ENCODE measurements at regions not wholly inside any gene's neighbourhood (a gene's known extent, or its start where the extent isn't known, plus 50 kb on each side); places are given as distances from the start of the nearest gene placed in this dataset.
A peak's percentile ranks its signal among the peaks of the same experiment; 100 is the strongest.
"Not testable (repeated sequence)": the region's sequence is repeated elsewhere in the genome, so short reads cannot be mapped to it uniquely, and the experiment has no call there.

GRCh38 chr1:206256935-206257334 lies 53.6 kb downstream of the SRGAP2 start:
- H3K4me3 ChIP-seq; DNase-seq; intact Hi-C loops (cut with DNase I; ENCODE audit: low total_unique reads); H3K4me1 ChIP-seq; H3K9me3 ChIP-seq; H3K27me3 ChIP-seq (replicated peaks in 1 of 7); H3K27ac ChIP-seq; H3K36me3 ChIP-seq: not testable (repeated sequence)
- WGBS, 5 donors, result no CpG with 5 or more reads among the region's 2 CpGs

DNA sequence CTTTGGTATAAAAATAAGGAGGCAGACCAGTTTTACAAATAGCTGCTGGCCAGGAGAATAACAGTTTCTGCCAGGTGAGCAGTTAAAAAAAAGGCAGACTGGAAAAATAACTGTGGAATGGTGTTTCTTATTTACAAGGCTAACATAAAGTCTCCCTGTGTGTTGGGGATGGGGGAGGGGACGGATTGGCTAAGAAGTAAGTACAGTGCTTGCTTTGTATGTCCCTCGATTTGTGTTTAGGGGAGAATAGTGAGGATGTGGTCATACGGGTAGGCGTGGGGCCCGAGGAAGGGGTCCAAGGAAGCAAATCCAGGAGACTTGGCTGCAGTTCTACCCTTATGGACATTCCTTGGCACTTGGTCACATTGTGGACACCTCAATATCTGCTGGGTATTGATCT lies 58.1 kb downstream of the SRGAP2 start:
- WGBS, 5 donors, result 57 to 93% (median 74%) methylated on average over 3 to 5 of the region's 5 CpGs
- intact Hi-C loops (cut with DNase I; ENCODE audit: low total_unique reads), result not testable (repeated sequence)

GRCh38 chr1:206262424-206262823 lies 59.1 kb downstream of the SRGAP2 start:
- intact Hi-C loops (cut with DNase I; ENCODE audit: low total_unique reads); H3K27ac ChIP-seq; H3K4me1 ChIP-seq; H3K9me3 ChIP-seq; H3K27me3 ChIP-seq (replicated peaks in 1 of 7); DNase-seq; H3K36me3 ChIP-seq; H3K4me3 ChIP-seq: not testable (repeated sequence)
- 55 to 100% methylated on average over 1 to 2 of the region's 2 CpGs; no CpG with 5 or more reads in 3 of the 5 donors for WGBS, 5 donors

More for the DNA sequence above, 58.1 kb downstream of the SRGAP2 start:
- H3K9me3 ChIP-seq; H3K4me1 ChIP-seq; H3K4me3 ChIP-seq; H3K36me3 ChIP-seq; H3K27me3 ChIP-seq (replicated peaks in 1 of 7); H3K27ac ChIP-seq; DNase-seq: not testable (repeated sequence)

DNA sequence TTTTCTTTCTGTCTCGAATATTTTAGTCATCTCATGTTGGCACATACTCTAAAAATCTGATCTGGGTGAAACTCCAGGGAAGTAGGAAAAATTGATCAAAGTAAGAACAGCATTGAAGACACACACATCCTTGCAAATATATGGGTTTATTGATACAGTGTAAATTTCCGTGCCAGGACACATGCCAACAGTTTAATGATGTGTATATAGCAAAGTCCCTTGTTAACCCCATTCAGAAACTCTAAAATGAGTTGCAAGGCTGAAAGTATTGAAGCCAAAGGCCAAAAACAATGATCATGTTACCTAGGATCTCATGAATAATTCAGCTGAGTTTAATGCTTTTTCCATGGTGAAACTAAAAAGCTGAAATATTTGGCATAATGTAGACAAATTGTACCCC lies 61.6 kb downstream of the SRGAP2 start:
- H3K4me3 ChIP-seq; H3K36me3 ChIP-seq; H3K27ac ChIP-seq; H3K27me3 ChIP-seq (replicated peaks in 1 of 7); H3K9me3 ChIP-seq; DNase-seq; H3K4me1 ChIP-seq; intact Hi-C loops (cut with DNase I; ENCODE audit: low total_unique reads): not testable (repeated sequence)
- no CpG with 5 or more reads among the region's 2 CpGs for WGBS, 5 donors

DNA sequence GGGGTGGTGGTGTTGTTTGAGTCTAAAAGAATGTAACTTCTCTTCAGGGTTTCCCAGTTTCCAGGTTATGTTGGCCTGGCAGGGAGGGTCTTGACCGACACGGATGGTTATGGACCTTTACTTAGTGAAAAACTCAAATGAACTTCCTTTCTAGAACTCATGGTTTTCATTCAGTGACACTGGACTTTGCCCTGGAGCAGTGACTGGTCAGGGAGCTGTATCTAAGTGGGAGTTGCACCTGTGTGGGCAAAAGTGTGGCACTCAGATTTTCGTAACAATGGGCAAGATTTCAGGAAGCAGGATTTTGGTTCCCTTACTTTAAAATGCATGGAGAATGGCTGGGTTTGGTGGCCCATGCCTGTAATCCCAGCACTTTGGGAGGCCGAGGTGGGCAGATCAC lies 67.8 kb downstream of the SRGAP2 start:
- H3K9me3 ChIP-seq; H3K4me3 ChIP-seq; H3K36me3 ChIP-seq; H3K27me3 ChIP-seq (replicated peaks in 1 of 7); H3K4me1 ChIP-seq; intact Hi-C loops (cut with DNase I; ENCODE audit: low total_unique reads); H3K27ac ChIP-seq; DNase-seq: not testable (repeated sequence)
- WGBS, 5 donors, result no CpG with 5 or more reads among the region's 4 CpGs

DNA sequence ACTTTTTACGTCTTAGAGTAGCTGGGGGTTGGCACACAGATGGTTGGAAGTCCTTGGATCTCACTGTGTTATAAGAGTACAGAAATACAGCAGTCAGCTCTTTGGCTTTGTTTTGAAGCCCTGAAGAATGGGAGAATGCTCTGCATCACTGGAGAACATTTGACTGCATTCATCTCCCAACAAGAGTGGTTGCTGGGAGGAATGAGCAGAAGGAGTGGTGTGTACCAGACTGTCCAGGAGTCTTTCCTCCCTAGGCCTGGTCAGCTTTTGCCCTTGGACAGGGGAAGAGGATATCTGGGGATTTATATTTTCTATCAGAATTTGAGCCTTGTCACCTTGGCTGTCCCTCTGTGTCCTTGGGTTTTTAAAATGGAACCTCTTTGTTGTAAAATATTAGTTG lies 69.8 kb downstream of the SRGAP2 start:
- WGBS, 5 donors, result 36 to 86% (median 67%) methylated on average over 1 of the region's 1 CpG; no CpG with 5 or more reads in 2 of the 5 donors

GRCh38 chr1:206276143-206276542 lies 72.8 kb downstream of the SRGAP2 start:
- H3K9me3 ChIP-seq; intact Hi-C loops (cut with DNase I; ENCODE audit: low total_unique reads); H3K27me3 ChIP-seq (replicated peaks in 1 of 7); DNase-seq; H3K4me3 ChIP-seq; H3K36me3 ChIP-seq; H3K4me1 ChIP-seq; H3K27ac ChIP-seq: not testable (repeated sequence)
- WGBS, 5 donors, result 23 to 83% (median 45%) methylated on average over 1 of the region's 2 CpGs; no CpG with 5 or more reads in 1 of the 5 donors

More for the DNA sequence above, 69.8 kb downstream of the SRGAP2 start:
- intact Hi-C loops (cut with DNase I; ENCODE audit: low total_unique reads); H3K27ac ChIP-seq; H3K9me3 ChIP-seq; DNase-seq; H3K4me1 ChIP-seq; H3K4me3 ChIP-seq; H3K27me3 ChIP-seq (replicated peaks in 1 of 7); H3K36me3 ChIP-seq: not testable (repeated sequence)

DNA sequence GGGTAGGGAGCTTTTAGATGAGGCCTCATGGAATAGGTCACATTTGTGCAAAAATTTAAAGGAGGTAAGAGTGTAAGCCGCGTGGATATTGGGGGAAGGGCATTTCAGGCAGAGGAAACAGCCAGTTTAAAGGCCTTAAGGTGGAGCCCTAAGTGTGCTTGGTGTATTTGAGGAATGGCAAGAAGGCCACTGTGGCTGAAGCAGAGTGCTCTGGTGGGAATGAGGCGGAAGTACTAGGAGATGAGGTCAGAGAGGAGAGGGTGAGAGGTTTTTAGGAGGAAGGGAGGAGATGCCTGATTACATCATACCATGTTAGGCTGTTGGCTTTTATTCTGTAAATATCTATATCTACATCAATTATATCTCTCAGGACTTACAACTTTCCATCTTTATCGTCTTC lies 75.3 kb downstream of the SRGAP2 start:
- WGBS, 5 donors, result 47 to 82% (median 73%) methylated on average over 3 of the region's 4 CpGs
- intact Hi-C loops (cut with DNase I; ENCODE audit: low total_unique reads); H3K36me3 ChIP-seq; H3K27me3 ChIP-seq (replicated peaks in 1 of 7); H3K27ac ChIP-seq; H3K4me3 ChIP-seq; H3K9me3 ChIP-seq; DNase-seq; H3K4me1 ChIP-seq: not testable (repeated sequence)
- peak in 1 of 3 donors; percentile 10 for TF ChIP-seq POLR2AphosphoS5 (IDR thresholded peaks at IDR 0.05)

GRCh38 chr1:206280683-206281082 lies 77.3 kb downstream of the SRGAP2 start:
- DNase-seq; H3K36me3 ChIP-seq; H3K4me1 ChIP-seq; H3K27me3 ChIP-seq (replicated peaks in 1 of 7); H3K4me3 ChIP-seq; H3K9me3 ChIP-seq; intact Hi-C loops (cut with DNase I; ENCODE audit: low total_unique reads): not testable (repeated sequence)
- peak overlapping the region in 1 of 8 donors; percentile 43 for H3K27ac ChIP-seq
- 20 to 88% (median 80%) methylated on average over 1 of the region's 3 CpGs; no CpG with 5 or more reads in 1 of the 5 donors for WGBS, 5 donors

- intact Hi-C loops (cut with DNase I; ENCODE audit: low total_unique reads); H3K9me3 ChIP-seq; H3K27me3 ChIP-seq (replicated peaks in 1 of 7); H3K27ac ChIP-seq; H3K36me3 ChIP-seq; H3K4me3 ChIP-seq; H3K4me1 ChIP-seq; DNase-seq: not testable (repeated sequence)
- no CpG with 5 or more reads among the region's 2 CpGs for WGBS, 5 donors
Observed at GRCh38 chr1:206281912-206282654, 78.7 kb downstream of the SRGAP2 start.

GRCh38 chr1:206285024-206285960 lies 82.0 kb downstream of the SRGAP2 start:
- intact Hi-C loops (cut with DNase I; ENCODE audit: low total_unique reads); H3K27me3 ChIP-seq (replicated peaks in 1 of 7); H3K4me1 ChIP-seq; H3K36me3 ChIP-seq; H3K4me3 ChIP-seq; DNase-seq; H3K9me3 ChIP-seq: not testable (repeated sequence)
- 76 to 87% (median 81%) methylated on average over 3 to 7 of the region's 10 CpGs for WGBS, 5 donors
- peak overlapping the region in 1 of 8 donors; percentile 42 for H3K27ac ChIP-seq

Data from spleen (tissue), 11 donors.